GM12873 (cell line): ENCODE measurements at regions not wholly inside any gene's neighbourhood (a gene's known extent, or its start where the extent isn't known, plus 50 kb on each side); places are given as distances from the start of the nearest gene placed in this dataset.

ENCODE experiments used
- TF ChIP-seq, protein P1 (sequence below): IDR thresholded peaks from 2 replicates; pipeline ENCODE4 v1.5.1; 2012; ENCODE audit warnings: low read depth, mild to moderate bottlenecking, moderate library complexity, low read length, control low read depth; ENCODE audit not compliant: insufficient read depth; ENCODE audit errors: missing control alignments

DNA sequence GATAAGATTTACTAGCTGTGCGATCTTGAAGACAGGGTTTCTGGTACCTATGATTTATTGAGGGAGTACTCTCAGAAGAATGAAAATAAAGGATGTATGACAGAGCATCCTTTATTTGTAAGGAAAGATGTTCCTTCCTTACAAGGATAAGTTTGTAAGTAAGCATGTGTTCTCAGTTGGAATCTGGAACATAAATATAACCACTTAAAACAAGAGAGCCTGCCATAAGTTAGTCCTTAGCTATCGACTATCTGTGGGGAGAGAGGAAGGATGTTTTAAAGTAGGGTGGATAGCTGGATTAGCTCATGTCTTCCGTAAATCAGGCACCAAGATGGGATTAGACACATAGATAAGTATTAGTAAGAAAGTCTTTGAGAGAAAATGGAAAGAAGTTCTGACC, 192.6 kb upstream of the CARD18 start:
- TF ChIP-seq, protein P1, sequence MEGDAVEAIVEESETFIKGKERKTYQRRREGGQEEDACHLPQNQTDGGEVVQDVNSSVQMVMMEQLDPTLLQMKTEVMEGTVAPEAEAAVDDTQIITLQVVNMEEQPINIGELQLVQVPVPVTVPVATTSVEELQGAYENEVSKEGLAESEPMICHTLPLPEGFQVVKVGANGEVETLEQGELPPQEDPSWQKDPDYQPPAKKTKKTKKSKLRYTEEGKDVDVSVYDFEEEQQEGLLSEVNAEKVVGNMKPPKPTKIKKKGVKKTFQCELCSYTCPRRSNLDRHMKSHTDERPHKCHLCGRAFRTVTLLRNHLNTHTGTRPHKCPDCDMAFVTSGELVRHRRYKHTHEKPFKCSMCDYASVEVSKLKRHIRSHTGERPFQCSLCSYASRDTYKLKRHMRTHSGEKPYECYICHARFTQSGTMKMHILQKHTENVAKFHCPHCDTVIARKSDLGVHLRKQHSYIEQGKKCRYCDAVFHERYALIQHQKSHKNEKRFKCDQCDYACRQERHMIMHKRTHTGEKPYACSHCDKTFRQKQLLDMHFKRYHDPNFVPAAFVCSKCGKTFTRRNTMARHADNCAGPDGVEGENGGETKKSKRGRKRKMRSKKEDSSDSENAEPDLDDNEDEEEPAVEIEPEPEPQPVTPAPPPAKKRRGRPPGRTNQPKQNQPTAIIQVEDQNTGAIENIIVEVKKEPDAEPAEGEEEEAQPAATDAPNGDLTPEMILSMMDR, result no peak

DNA sequence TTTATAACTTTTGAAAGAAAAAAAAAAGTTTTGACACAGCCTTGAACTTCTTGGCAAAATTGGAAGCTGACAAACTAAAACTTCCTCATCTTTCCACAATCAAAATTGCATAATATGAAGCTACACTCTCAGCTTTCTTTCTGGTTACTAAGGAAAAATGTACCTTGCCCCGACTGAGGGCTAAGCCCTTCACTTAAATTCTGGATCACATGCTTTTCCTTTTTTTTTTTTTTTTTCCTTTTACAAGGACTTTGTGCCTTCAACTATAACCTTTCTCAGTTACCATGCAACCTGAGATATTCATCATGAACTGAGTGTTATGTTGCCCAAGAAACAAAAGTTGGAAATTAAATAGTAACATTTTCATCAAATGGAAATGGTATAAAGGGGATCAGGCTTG, 188.5 kb upstream of the CARD18 start:
- TF ChIP-seq, protein P1, result no peak

DNA sequence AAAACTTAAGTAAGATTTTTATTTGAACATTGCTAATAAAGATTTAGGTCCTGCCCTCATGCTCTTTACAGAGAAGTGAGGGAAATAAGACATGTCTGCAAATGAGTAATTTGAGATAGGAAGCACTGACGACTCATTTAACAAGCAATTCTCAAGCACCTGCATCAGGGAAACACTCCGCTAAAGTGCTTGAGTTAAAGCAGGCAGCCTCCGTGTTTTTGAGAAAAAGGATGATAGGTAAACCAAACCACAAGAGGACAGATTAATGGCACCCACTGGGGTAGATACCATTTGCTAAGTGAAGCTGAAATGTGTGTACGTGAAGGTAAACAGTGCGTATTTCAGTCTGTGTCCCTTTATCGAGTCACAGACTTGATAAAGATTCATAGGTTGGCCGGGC, 184.6 kb upstream of the CARD18 start:
- TF ChIP-seq, protein P1, result no peak

DNA sequence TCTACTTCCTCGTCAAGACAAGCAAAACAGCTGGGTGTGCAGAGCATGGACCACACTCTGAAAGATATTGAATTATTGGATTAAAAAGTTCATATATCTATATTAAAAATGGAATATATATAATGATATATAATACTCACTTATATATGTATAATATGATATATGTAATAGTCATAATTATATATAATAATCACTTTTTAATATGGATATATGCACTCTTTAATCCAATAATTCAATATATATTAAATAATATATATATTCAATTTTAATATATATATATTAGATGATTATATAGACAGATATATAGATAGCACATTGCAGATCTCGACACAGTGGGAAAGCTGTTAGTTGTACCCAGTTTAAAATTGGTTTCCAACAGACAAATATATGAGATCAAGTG, 182.1 kb upstream of the CARD18 start:
- TF ChIP-seq, protein P1, result no peak

DNA sequence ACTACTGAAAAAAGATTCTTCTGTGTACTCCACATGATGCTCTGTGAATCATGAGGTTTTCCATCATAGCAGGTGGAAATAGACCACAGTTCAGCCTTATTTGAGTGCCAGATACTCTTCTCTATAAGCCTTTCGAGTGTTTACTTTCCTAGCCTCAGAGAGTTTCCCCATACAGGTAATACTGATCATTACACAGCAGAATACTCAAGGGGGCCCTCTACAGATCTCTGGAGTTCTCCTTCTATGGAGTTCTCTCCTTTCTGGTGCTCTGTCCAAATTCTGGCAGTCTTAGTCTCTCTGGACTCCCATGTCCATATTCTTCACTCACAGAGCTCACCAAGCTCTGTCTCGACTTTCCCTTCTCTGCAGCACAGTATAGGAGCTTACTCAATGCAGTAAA, 175.7 kb upstream of the CARD18 start:
- TF ChIP-seq, protein P1, result peak; percentile 4

DNA sequence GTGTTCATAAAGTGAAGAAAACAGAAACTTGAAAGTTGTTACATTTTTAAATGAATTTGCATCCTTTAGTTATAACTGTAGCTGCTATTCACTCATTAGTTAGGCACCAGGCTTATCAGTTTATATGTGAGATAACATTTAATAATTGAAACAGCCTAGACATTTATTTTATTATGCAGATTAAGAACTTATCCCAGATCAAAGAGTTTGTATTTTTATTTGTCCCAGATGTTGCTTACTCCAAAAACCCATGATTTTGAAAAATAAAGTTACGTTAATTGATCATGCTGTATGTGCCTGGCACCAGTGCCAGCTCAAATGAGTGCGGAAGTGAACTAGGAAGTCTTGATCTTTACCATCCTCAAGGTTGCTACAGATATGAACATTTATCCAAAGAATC, 172.7 kb upstream of the CARD18 start:
- TF ChIP-seq, protein P1, result no peak

DNA sequence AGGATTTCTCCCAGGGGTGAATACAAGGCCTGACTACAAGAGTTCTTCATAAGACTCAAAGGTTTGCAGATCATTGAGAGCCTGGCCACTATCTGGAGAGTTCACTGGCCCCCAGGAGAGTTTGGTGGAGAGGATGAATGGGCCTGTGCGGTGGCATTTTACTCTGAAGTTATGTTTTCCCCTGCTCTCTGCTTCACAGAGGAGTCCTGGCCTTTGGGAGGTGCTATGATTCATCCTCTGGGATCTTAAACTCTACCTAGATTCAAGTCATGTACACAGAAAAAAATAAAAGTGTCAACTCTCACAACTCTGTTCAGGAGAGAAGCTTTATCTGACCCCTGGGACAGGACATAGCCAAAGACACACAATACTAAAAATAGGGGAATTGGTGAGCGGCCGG, 159.1 kb upstream of the CARD18 start:
- TF ChIP-seq, protein P1, result no peak
